NT2/D1 (cell line): ENCODE measurements at regions not wholly inside any gene's neighbourhood (a gene's known extent, or its start where the extent isn't known, plus 50 kb on each side); places are given as distances from the start of the nearest gene placed in this dataset.

Experiments
- SUZ12 ChIP-seq: IDR thresholded peaks from 2 replicates; pipeline ENCODE4 v1.6.1; 2011; ENCODE audit not compliant: insufficient read length, insufficient read depth; ENCODE audit errors: extremely low read depth
- YY1 ChIP-seq: IDR thresholded peaks from 2 replicates; pipeline ENCODE4 v1.6.1; 2011; ENCODE audit not compliant: insufficient read length, insufficient read depth
- ZNF274 ChIP-seq: IDR thresholded peaks from 2 replicates; pipeline ENCODE4 v1.6.1; 2011; ENCODE audit warnings: mild to moderate bottlenecking, low read depth, low read length

GRCh38 chr4:117817301-117817700, 217.0 kb upstream of the NDST3 start:
- TF ChIP-seq SUZ12, result no peak
- no peak for TF ChIP-seq ZNF274
- TF ChIP-seq YY1, result no peak
